HEK293T (cell line): ENCODE measurements at regions not wholly inside any gene's neighbourhood (a gene's known extent, or its start where the extent isn't known, plus 50 kb on each side); places are given as distances from the start of the nearest gene placed in this dataset.

Experiments used
- CTCF ChIA-PET: fragments of 350-600 bp; formaldehyde crosslinking; extraction: SDS; loops from one replicate; lab custom pipeline; 2021; ENCODE audit warnings: antibody characterized with exemption, inconsistent platforms; lab: Yijun Ruan, JAX
- POLR2A ChIA-PET: fragments of 350-600 bp; formaldehyde crosslinking; extraction: SDS; loops from one replicate; lab custom pipeline; 2020; ENCODE audit warnings: antibody characterized with exemption, inconsistent platforms; lab: Yijun Ruan, JAX
- DNase-seq: peaks from one replicate; pipeline ENCODE4 v3.0.0; 2012; ENCODE audit warnings: mixed read lengths; ENCODE audit errors: extremely low spot score
- ARNT ChIP-seq: fragments of 450-650 bp; IDR thresholded peaks from 2 replicates; pipeline ENCODE4 v1.6.1; 2017; ENCODE audit warnings: mild to moderate bottlenecking
- BHLHE40 ChIP-seq: fragments of 450-650 bp; IDR thresholded peaks from 2 replicates; pipeline ENCODE4 v1.6.1; 2016; ENCODE audit warnings: mild to moderate bottlenecking, moderate library complexity, borderline replicate concordance
- CTBP1 ChIP-seq: fragments of 450-650 bp; IDR thresholded peaks from 2 replicates; pipeline ENCODE4 v1.6.1; 2016; ENCODE audit warnings: borderline replicate concordance
- ELF4 ChIP-seq: fragments of 450-650 bp; IDR thresholded peaks from 2 replicates; pipeline ENCODE4 v1.6.1; 2017; ENCODE audit warnings: antibody characterized with exemption
- FOXA1 ChIP-seq: fragments of 450-650 bp; IDR thresholded peaks from 2 replicates; pipeline ENCODE4 v1.6.1; 2016; ENCODE audit warnings: mild to moderate bottlenecking
- FOXK2 ChIP-seq: fragments of 450-650 bp; IDR thresholded peaks from 2 replicates; pipeline ENCODE4 v1.6.1; 2016; ENCODE audit warnings: mild to moderate bottlenecking
- FOXM1 ChIP-seq: fragments of 450-650 bp; IDR thresholded peaks from 2 replicates; pipeline ENCODE4 v1.6.1; 2017; ENCODE audit warnings: mild to moderate bottlenecking, borderline replicate concordance
- HDGF ChIP-seq: fragments of 450-650 bp; IDR thresholded peaks from 2 replicates; pipeline ENCODE4 v1.6.1; 2017; ENCODE audit warnings: antibody characterized with exemption, borderline replicate concordance
- L3MBTL2 ChIP-seq: fragments of 450-650 bp; conservative IDR thresholded peaks from 2 replicates; pipeline ENCODE4 v1.6.1; 2016; ENCODE audit warnings: mild to moderate bottlenecking
- LEF1 ChIP-seq: fragments of 450-650 bp; IDR thresholded peaks from 2 replicates; pipeline ENCODE4 v1.6.1; 2017; ENCODE audit warnings: mild to moderate bottlenecking, borderline replicate concordance
- NFRKB ChIP-seq: fragments of 450-650 bp; IDR thresholded peaks from 2 replicates; pipeline ENCODE4 v1.6.1; 2016; ENCODE audit warnings: mild to moderate bottlenecking, moderate library complexity
- PKNOX1 ChIP-seq: fragments of 450-650 bp; IDR thresholded peaks from 2 replicates; pipeline ENCODE4 v1.6.1; 2016
- SP1 ChIP-seq: fragments of 450-650 bp; IDR thresholded peaks from 2 replicates; pipeline ENCODE4 v1.6.1; 2017
- SUZ12 ChIP-seq: fragments of 450-650 bp; IDR thresholded peaks from 2 replicates; pipeline ENCODE4 v1.6.1; 2016; ENCODE audit warnings: mild to moderate bottlenecking
- TARDBP ChIP-seq: fragments of 450-650 bp; IDR thresholded peaks from 2 replicates; pipeline ENCODE4 v1.6.1; 2016
- ZNF384 ChIP-seq: fragments of 450-650 bp; IDR thresholded peaks from 2 replicates; pipeline ENCODE4 v1.6.1; 2016

DNA sequence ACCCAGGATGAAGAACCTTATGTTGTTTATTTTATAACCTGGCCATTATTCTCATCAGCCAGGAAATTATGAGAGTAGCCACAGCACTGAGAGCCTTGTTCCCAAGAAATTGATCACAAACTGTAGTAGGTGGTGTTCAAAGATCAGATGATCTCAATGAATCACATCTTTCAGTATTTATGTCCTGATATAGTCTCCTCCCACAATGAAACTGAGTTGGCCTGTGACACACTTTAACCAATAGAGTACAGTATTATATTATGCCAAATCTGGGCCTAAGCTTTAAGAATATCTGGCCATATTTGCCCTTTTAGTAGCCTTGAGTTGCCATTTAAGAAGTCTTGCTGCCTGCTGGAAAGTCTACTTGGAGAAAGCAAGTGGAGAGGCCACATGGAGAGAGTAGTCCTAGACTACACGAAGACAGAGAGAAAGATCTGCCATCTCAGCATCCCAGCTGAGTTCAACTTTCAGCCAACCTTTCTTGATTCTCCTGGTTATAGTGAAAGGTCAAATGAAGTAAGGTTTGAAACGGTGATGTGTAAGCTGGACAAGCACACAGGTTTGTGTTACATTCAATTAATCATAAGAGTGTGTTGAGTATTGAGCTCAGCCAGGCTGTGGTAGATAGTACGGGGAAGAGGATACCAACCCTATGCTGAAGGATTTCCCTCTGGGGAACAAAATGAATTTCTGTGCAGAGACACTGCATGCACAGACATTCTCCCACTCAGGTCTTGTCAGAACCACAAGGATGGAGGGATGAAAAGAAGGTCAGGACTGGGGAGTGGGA, 561.8 kb downstream of the SOX6 start:
- no peak for TF ChIP-seq FOXA1
- ChIA-PET POLR2A (no interaction called here), CTCF (no interaction called here)
- no peak for DNase-seq

DNA sequence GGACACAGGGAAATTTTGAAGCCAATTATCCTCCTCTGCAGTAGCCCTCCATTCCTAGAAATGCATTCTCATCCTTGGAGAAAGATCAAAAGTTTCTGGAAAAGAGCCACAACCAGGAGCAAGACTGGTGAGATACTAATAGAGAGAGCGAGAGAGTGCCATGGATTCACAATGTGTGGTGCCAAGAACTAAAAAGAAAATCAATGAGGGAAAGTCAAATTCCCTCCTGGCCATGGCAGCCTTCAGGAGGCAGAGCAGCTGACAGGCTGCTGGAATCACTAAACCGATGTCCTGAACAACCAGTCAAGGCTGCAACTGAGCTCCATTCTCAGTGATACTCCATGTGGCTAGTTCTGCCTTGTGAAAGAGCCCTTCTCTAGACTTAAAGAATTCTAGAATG, 561.0 kb downstream of the SOX6 start:
- CTCF ChIA-PET, result no interaction called here
- POLR2A ChIA-PET, result no interaction called here
- TF ChIP-seq ELF4, result no peak
- no peak for TF ChIP-seq SUZ12
- no peak for TF ChIP-seq ZNF384
- TF ChIP-seq FOXK2, result no peak
- no peak for TF ChIP-seq TARDBP
- no peak for TF ChIP-seq ARNT
- no peak for TF ChIP-seq PKNOX1
- TF ChIP-seq CTBP1, result no peak

GRCh38 chr11:15800111-15800800, 556.1 kb downstream of the SOX6 start:
- TF ChIP-seq HDGF (no peak), FOXK2 (no peak), FOXA1 (no peak), ZNF384 (no peak), LEF1 (no peak), TARDBP (no peak), PKNOX1 (no peak), ELF4 (no peak), SUZ12 (no peak), SP1 (no peak), FOXM1 (no peak), NFRKB (no peak)
- POLR2A ChIA-PET, result no interaction called here
- CTCF ChIA-PET, result no interaction called here
- no peak for DNase-seq

More for the DNA sequence above, 561.0 kb downstream of the SOX6 start:
- DNase-seq, result no peak

DNA sequence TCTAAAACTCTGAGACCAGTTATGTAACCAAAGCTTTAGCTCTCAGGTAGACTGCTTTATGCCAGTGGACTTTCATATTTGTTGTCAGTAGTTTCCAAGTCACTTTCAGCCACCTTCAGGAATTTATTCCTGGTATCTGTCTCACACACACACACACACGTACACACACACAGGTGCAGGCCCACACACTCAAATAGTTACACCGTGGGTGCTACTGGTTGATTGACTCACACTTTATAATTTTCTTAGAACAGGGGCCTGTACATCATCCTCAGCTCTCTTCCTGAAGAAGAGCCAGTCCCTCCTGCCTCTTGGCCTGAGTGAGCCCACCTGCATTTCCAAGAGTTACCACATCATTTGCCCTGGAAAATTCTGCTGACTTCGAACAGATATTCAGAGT, 555.2 kb downstream of the SOX6 start:
- POLR2A ChIA-PET, result no interaction called here
- no peak for TF ChIP-seq BHLHE40
- TF ChIP-seq FOXM1, result no peak
- TF ChIP-seq FOXK2, result no peak
- no peak for TF ChIP-seq ARNT
- TF ChIP-seq SP1, result no peak
- no peak for DNase-seq
- CTCF ChIA-PET, result interaction anchor here (0.8 kb wide), 1 partner anchor 18 kb away, joined by 3 read pairs; no protein-coding TSS in a partner anchor

- TF ChIP-seq PKNOX1, result no peak
- TF ChIP-seq SUZ12, result no peak
- no peak for TF ChIP-seq SP1
- no peak for TF ChIP-seq L3MBTL2
- TF ChIP-seq FOXK2, result no peak
- TF ChIP-seq TARDBP, result no peak
- ChIA-PET POLR2A (no interaction called here), CTCF (interaction anchor here (0.8 kb wide), 1 partner anchor 18 kb away, joined by 3 read pairs; no protein-coding TSS in a partner anchor)
- no peak for DNase-seq
These were observed 554.7 kb downstream of the SOX6 start for GRCh38 chr11:15801616-15802015.

DNA sequence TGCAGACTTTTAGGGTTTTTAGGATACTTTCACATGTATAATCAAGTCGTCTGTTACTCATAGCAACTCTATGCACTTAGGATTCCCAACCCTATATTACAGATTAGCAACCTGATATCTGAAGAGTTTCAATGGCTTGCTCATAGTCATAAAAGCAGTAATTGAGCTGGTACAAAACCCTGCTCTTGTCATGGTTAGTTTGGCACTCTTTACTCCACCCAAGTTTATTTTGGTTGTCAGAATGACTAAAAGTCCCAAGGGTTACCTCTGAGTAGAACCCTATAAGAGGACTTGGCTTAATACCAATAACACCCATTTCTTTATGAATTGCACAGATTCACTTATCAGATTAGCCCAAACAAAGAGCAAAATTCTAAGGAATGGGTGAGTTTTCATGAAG, 550.6 kb downstream of the SOX6 start:
- TF ChIP-seq LEF1 (no peak), ARNT (no peak), FOXK2 (no peak), ZNF384 (no peak), SUZ12 (no peak), CTBP1 (no peak), L3MBTL2 (no peak), ELF4 (no peak), TARDBP (no peak)
- CTCF ChIA-PET, result interaction anchor here (2.3 kb wide), 1 partner anchor 14 kb away, joined by 6 read pairs; no protein-coding TSS in a partner anchor
- DNase-seq, result no peak

GRCh38 chr11:15806217-15806616, 550.1 kb downstream of the SOX6 start:
- TF ChIP-seq PKNOX1 (no peak), L3MBTL2 (no peak), ZNF384 (no peak), FOXA1 (no peak), CTBP1 (no peak), SP1 (no peak), FOXM1 (no peak), SUZ12 (no peak), LEF1 (no peak), ARNT (no peak), FOXK2 (no peak), HDGF (no peak), BHLHE40 (no peak), TARDBP (no peak), ELF4 (no peak)
- CTCF ChIA-PET, result interaction anchor here (2.3 kb wide), 1 partner anchor 13 kb away, joined by 6 read pairs; no protein-coding TSS in a partner anchor
- DNase-seq, result no peak
- POLR2A ChIA-PET, result no interaction called here

More for the DNA sequence above, 550.6 kb downstream of the SOX6 start:
- POLR2A ChIA-PET, result no interaction called here
